Activated CD4-positive, CD25-positive, alpha-beta regulatory T cell treated with anti-CD3 and anti-CD28 coated beads, Interleukin-2, amount 50 U/mL, for 72 hours (primary cell): ENCODE measurements at regions not wholly inside any gene's neighbourhood (a gene's known extent, or its start where the extent isn't known, plus 50 kb on each side); places are given as distances from the start of the nearest gene placed in this dataset.
"Not testable (repeated sequence)": the region's sequence is repeated elsewhere in the genome, so short reads cannot be mapped to it uniquely, and the experiment has no call there.

Source experiments
- DNase-seq: peaks from one replicate; pipeline ENCODE4 v3.0.0; 2021

GRCh38 chr6:48591158-48591557 is 480.2 kb upstream of the PTCHD4 start:
- not testable (repeated sequence) for DNase-seq

GRCh38 chr6:48584846-48585245 is 473.8 kb upstream of the PTCHD4 start:
- DNase-seq: no peak

- no peak for DNase-seq
Measured at GRCh38 chr6:48570656-48571055, 459.7 kb upstream of the PTCHD4 start.

- DNase-seq: no peak
Measured at GRCh38 chr6:48568856-48569255, 457.9 kb upstream of the PTCHD4 start.

GRCh38 chr6:48567016-48567415 is 456.0 kb upstream of the PTCHD4 start:
- DNase-seq: no peak

GRCh38 chr6:48564036-48564820 is 453.2 kb upstream of the PTCHD4 start:
- DNase-seq: no peak

- no peak for DNase-seq
Measured at GRCh38 chr6:48563433-48563832, 452.4 kb upstream of the PTCHD4 start.

GRCh38 chr6:48560408-48560807 is 449.4 kb upstream of the PTCHD4 start:
- no peak for DNase-seq

- no peak for DNase-seq
Measured at GRCh38 chr6:48553467-48554189, 442.6 kb upstream of the PTCHD4 start.

GRCh38 chr6:48552905-48553304 is 441.9 kb upstream of the PTCHD4 start:
- DNase-seq: no peak

GRCh38 chr6:48550603-48551002 is 439.6 kb upstream of the PTCHD4 start:
- no peak for DNase-seq

- no peak for DNase-seq
Measured at GRCh38 chr6:48542191-48542590, 431.2 kb upstream of the PTCHD4 start.

- no peak for DNase-seq
Measured at GRCh38 chr6:48541649-48542048, 430.7 kb upstream of the PTCHD4 start.

- DNase-seq: no peak
Measured at GRCh38 chr6:48535582-48536009, 424.6 kb upstream of the PTCHD4 start.

- not testable (repeated sequence) for DNase-seq
Measured at GRCh38 chr6:48530978-48531377, 420.0 kb upstream of the PTCHD4 start.

- DNase-seq: no peak
Measured at GRCh38 chr6:48525849-48526248, 414.9 kb upstream of the PTCHD4 start.

GRCh38 chr6:48520951-48521350 is 410.0 kb upstream of the PTCHD4 start:
- DNase-seq: no peak

GRCh38 chr6:48512390-48512789 is 401.4 kb upstream of the PTCHD4 start:
- no peak for DNase-seq

GRCh38 chr6:48511378-48511777 is 400.4 kb upstream of the PTCHD4 start:
- DNase-seq: no peak

GRCh38 chr6:48505621-48506020 is 394.6 kb upstream of the PTCHD4 start:
- DNase-seq: no peak

GRCh38 chr6:48493432-48493831 is 382.4 kb upstream of the PTCHD4 start:
- DNase-seq: not testable (repeated sequence)

- no peak for DNase-seq
Measured at GRCh38 chr6:48490658-48491057, 379.7 kb upstream of the PTCHD4 start.

GRCh38 chr6:48486876-48487275 is 375.9 kb upstream of the PTCHD4 start:
- DNase-seq: no peak

GRCh38 chr6:48486373-48486772 is 375.4 kb upstream of the PTCHD4 start:
- DNase-seq: no peak
